ENCODE measurements at regions not wholly inside any gene's neighbourhood (a gene's known extent, or its start where the extent isn't known, plus 50 kb on each side); places are given as distances from the start of the nearest gene placed in this dataset.

DNA sequence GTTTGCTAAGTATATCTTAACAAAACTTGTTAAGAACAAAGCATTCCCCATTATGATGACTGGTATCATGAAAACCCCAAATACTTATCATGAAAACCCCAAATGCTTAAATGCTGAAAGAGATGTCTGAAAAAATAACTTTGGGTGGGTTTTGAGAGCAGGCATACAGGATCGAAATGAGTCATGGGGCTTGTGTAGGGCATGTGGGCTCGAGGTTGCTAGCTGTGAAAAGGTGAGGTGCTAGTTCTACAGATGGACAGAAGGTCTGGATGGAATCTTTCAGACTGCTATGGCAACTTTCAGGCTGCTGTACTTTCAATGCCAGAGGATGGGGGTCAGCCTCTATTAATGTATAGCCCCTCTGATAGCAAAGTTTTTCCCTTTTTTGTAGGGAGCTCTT is 167.8 kb upstream of the MDGA2 start:
- Mint-ChIP-seq H3K4me1 (peaks cover 0 to 2% of the 10 kb centered on the region in 2 experiments; a peak in 1 of 4 replicates), H3K27me3 (ENCODE audit: low read depth) (no peaks in the 10 kb centered on the region), H3K27ac (no peak overlapping the region), H3K4me3 (no peak overlapping the region), H3K36me3 (ENCODE audit: insufficient read depth in 1 of 3, low read depth in 3 of 3) (no peaks in the 10 kb centered on the region; a peak in 1 of 7 replicates), H3K9me3 (no peaks in the 10 kb centered on the region; a peak in 1 of 5 replicates)
- H3K56ac ChIP-seq (ENCODE audit: insufficient read length, low read depth, low read length) = no peak overlapping the region
- H2BK5ac ChIP-seq (ENCODE audit: insufficient read length, low read length) = no peak overlapping the region
- H3K14ac ChIP-seq (ENCODE audit: insufficient read depth, low read length) = no peak overlapping the region
- no peak overlapping the region for H2BK20ac ChIP-seq (ENCODE audit: low read depth, low read length, poor library complexity, severe bottlenecking)
- no peak for DNase-seq
- no peak overlapping the region for H3T11ph ChIP-seq (ENCODE audit: low read length)
- no peaks in the 10 kb centered on the region for H4K20me1 ChIP-seq (ENCODE audit: control insufficient read depth, insufficient read depth, insufficient read length)
- no peaks in the 10 kb centered on the region for H3K27me3 ChIP-seq (ENCODE audit: insufficient read depth, low read length)
- no peak overlapping the region for H2AK5ac ChIP-seq (ENCODE audit: insufficient read length, low read length)
- H3K27ac ChIP-seq (ENCODE audit: insufficient read length, low read depth, low read length) = no peak overlapping the region
- H4K8ac ChIP-seq (replicated peaks; ENCODE audit: insufficient read length, low read depth, low read length) = no peak overlapping the region
- no peaks in the 10 kb centered on the region for H3K4me1 ChIP-seq (ENCODE audit: insufficient read depth, low read length)
- no peaks in the 10 kb centered on the region for H3K9me3 ChIP-seq (ENCODE audit: control insufficient read depth, low read depth, low read length)
- H3K18ac ChIP-seq (ENCODE audit: insufficient read length, low read depth, low read length) = no peak overlapping the region
- no CpG with 5 or more reads among the region's 2 CpGs for WGBS (ENCODE audit: extremely low coverage, insufficient read length, low lambda C conversion rate)
- no peak overlapping the region for H4K5ac ChIP-seq (ENCODE audit: insufficient read length, low read depth, low read length)
- no peak overlapping the region for H2AFZ ChIP-seq (ENCODE audit: low read length)
- H3K79me2 ChIP-seq (ENCODE audit: insufficient read depth, low read length) = no peaks in the 10 kb centered on the region
- H2BK120ac ChIP-seq (ENCODE audit: low read depth, low read length, poor library complexity, severe bottlenecking) = no peak overlapping the region
- H2BK12ac ChIP-seq (ENCODE audit: insufficient read length, low read depth, low read length) = no peak overlapping the region
- H3K9ac ChIP-seq (ENCODE audit: extremely low read depth, insufficient read length, low read length) = no peak overlapping the region
- H3K4ac ChIP-seq (ENCODE audit: low read depth, low read length) = no peak overlapping the region
- no peak overlapping the region for H3K4me2 ChIP-seq (ENCODE audit: insufficient read depth, insufficient read length, low read length)
- no peak overlapping the region for H4K91ac ChIP-seq (ENCODE audit: insufficient read length, low read depth, low read length)
- H3K23me2 ChIP-seq (ENCODE audit: insufficient read length, low read depth, low read length, poor library complexity, severe bottlenecking) = no peaks in the 10 kb centered on the region
- H3K79me1 ChIP-seq (ENCODE audit: insufficient read depth, low read depth, low read length, poor library complexity, severe bottlenecking) = no peaks in the 10 kb centered on the region
- no peak overlapping the region for H3K23ac ChIP-seq (ENCODE audit: insufficient read length, low read depth, low read length)
- no peak overlapping the region for H2BK15ac ChIP-seq (ENCODE audit: low read depth, low read length)
- TF ChIP-seq, protein P1, sequence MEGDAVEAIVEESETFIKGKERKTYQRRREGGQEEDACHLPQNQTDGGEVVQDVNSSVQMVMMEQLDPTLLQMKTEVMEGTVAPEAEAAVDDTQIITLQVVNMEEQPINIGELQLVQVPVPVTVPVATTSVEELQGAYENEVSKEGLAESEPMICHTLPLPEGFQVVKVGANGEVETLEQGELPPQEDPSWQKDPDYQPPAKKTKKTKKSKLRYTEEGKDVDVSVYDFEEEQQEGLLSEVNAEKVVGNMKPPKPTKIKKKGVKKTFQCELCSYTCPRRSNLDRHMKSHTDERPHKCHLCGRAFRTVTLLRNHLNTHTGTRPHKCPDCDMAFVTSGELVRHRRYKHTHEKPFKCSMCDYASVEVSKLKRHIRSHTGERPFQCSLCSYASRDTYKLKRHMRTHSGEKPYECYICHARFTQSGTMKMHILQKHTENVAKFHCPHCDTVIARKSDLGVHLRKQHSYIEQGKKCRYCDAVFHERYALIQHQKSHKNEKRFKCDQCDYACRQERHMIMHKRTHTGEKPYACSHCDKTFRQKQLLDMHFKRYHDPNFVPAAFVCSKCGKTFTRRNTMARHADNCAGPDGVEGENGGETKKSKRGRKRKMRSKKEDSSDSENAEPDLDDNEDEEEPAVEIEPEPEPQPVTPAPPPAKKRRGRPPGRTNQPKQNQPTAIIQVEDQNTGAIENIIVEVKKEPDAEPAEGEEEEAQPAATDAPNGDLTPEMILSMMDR (conservative IDR thresholded peaks at IDR 0.05) = no peak

Data from H9 (cell line).